ENCODE measurements at regions not wholly inside any gene's neighbourhood (a gene's known extent, or its start where the extent isn't known, plus 50 kb on each side); places are given as distances from the start of the nearest gene placed in this dataset.

DNA sequence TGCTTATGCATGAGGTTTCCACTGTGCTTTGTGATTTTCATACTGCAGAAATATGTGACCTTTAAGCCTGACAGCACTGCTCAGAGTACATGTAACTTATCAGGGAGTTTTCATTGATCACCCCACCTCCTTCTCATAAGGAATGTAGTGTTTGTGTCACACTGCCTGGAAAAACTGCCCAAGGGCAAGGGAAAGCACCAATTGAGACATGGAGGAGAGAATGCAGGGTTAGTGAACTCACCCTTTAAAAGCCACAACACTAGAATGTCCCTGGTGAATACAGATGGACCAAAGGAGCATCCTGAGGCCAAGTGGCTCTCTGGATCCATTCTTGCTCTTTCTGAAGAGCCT, 147.2 kb upstream of the SPATS2L start:
- no peak overlapping the region for H3K4me3 ChIP-seq (ENCODE audit: low read length in 2 of 2)
- H3K4ac ChIP-seq (ENCODE audit: low read length) = no peak overlapping the region
- DNase-seq (ENCODE audit: low spot score) = no peak
- H3K27ac ChIP-seq (replicated peaks; ENCODE audit: low read length) = no peak overlapping the region
- no peaks in the 10 kb centered on the region for H3K27me3 ChIP-seq (ENCODE audit: control insufficient read depth in 3 of 3, insufficient read depth in 3 of 3, low read depth in 1 of 3, low read length in 3 of 3)
- H2BK120ac ChIP-seq (ENCODE audit: low read depth, low read length) = no peak overlapping the region
- no peak overlapping the region for H2BK12ac ChIP-seq (ENCODE audit: low read length)
- H3K79me1 ChIP-seq (ENCODE audit: low read depth, low read length) = no peaks in the 10 kb centered on the region
- H3K4me1 ChIP-seq (ENCODE audit: control insufficient read depth in 2 of 2, insufficient read depth in 1 of 2, low read depth in 1 of 2, low read length in 2 of 2) = peaks cover 3 to 13% of the 10 kb centered on the region in 2 donors
- H4K91ac ChIP-seq (ENCODE audit: low read depth, low read length, poor library complexity) = no peak overlapping the region
- H3K14ac ChIP-seq (ENCODE audit: low read length) = no peak overlapping the region
- no peak overlapping the region for H2AK5ac ChIP-seq (ENCODE audit: low read depth, low read length)
- H2BK15ac ChIP-seq (ENCODE audit: low read length) = no peak overlapping the region
- H3K9ac ChIP-seq (ENCODE audit: low read depth, low read length, poor library complexity) = no peak overlapping the region
- H3K36me3 ChIP-seq (replicated peaks in 1 of 2; ENCODE audit: control insufficient read depth in 2 of 2, insufficient read depth in 2 of 2, low read length in 2 of 2) = no peaks in the 10 kb centered on the region
- H2BK5ac ChIP-seq (ENCODE audit: low read length) = no peak overlapping the region
- H2AFZ ChIP-seq (ENCODE audit: low read length) = peak overlapping the region; percentile 50
- H4K8ac ChIP-seq (ENCODE audit: low read depth, low read length) = no peak overlapping the region
- peaks cover 0 to 3% of the 10 kb centered on the region in 2 donors for H3K9me3 ChIP-seq (replicated peaks in 1 of 2; ENCODE audit: control insufficient read depth in 2 of 2, insufficient read depth in 1 of 2, low read depth in 1 of 2, low read length in 2 of 2)
- H3K23ac ChIP-seq (ENCODE audit: low read depth, low read length, poor library complexity) = no peak overlapping the region
- H3K18ac ChIP-seq (ENCODE audit: low read length) = no peak overlapping the region
- no peak overlapping the region for H3K4me2 ChIP-seq (ENCODE audit: insufficient read depth, low read length, poor library complexity, severe bottlenecking)

- no peaks in the 10 kb centered on the region for H3K36me3 ChIP-seq (replicated peaks in 1 of 2; ENCODE audit: control insufficient read depth in 2 of 2, insufficient read depth in 2 of 2, low read length in 2 of 2)
- no peak overlapping the region for H2BK12ac ChIP-seq (ENCODE audit: low read length)
- H2BK15ac ChIP-seq (ENCODE audit: low read length) = no peak overlapping the region
- no peak overlapping the region for H2BK120ac ChIP-seq (ENCODE audit: low read depth, low read length)
- H4K8ac ChIP-seq (ENCODE audit: low read depth, low read length) = no peak overlapping the region
- H2BK5ac ChIP-seq (ENCODE audit: low read length) = no peak overlapping the region
- no peak overlapping the region for H2AK5ac ChIP-seq (ENCODE audit: low read depth, low read length)
- H3K4me2 ChIP-seq (ENCODE audit: insufficient read depth, low read length, poor library complexity, severe bottlenecking) = no peak overlapping the region
- peaks cover 3 to 13% of the 10 kb centered on the region in 2 donors for H3K4me1 ChIP-seq (ENCODE audit: control insufficient read depth in 2 of 2, insufficient read depth in 1 of 2, low read depth in 1 of 2, low read length in 2 of 2)
- H2AFZ ChIP-seq (ENCODE audit: low read length) = peak overlapping the region; percentile 50
- no peak overlapping the region for H3K4me3 ChIP-seq (ENCODE audit: low read length in 2 of 2)
- H3K9ac ChIP-seq (ENCODE audit: low read depth, low read length, poor library complexity) = no peak overlapping the region
- no peak overlapping the region for H3K27ac ChIP-seq (replicated peaks; ENCODE audit: low read length)
- H3K23ac ChIP-seq (ENCODE audit: low read depth, low read length, poor library complexity) = no peak overlapping the region
- H3K9me3 ChIP-seq (replicated peaks in 1 of 2; ENCODE audit: control insufficient read depth in 2 of 2, insufficient read depth in 1 of 2, low read depth in 1 of 2, low read length in 2 of 2) = peaks cover 0 to 3% of the 10 kb centered on the region in 2 donors
- no peaks in the 10 kb centered on the region for H3K27me3 ChIP-seq (ENCODE audit: control insufficient read depth in 3 of 3, insufficient read depth in 3 of 3, low read depth in 1 of 3, low read length in 3 of 3)
- WGBS, 2 donors (ENCODE audit: extremely low coverage in 2 of 2, insufficient read length in 2 of 2, insufficient replicate concordance in 1 of 2) = no CpG with 5 or more reads among the region's 11 CpGs
- no peak overlapping the region for H3K4ac ChIP-seq (ENCODE audit: low read length)
- no peak overlapping the region for H3K18ac ChIP-seq (ENCODE audit: low read length)
- no peak overlapping the region for H4K91ac ChIP-seq (ENCODE audit: low read depth, low read length, poor library complexity)
- no peaks in the 10 kb centered on the region for H3K79me1 ChIP-seq (ENCODE audit: low read depth, low read length)
- no peak overlapping the region for H3K14ac ChIP-seq (ENCODE audit: low read length)
- no peak for DNase-seq (ENCODE audit: low spot score)
Observed at GRCh38 chr2:200159829-200160781, 146.4 kb upstream of the SPATS2L start.

DNA sequence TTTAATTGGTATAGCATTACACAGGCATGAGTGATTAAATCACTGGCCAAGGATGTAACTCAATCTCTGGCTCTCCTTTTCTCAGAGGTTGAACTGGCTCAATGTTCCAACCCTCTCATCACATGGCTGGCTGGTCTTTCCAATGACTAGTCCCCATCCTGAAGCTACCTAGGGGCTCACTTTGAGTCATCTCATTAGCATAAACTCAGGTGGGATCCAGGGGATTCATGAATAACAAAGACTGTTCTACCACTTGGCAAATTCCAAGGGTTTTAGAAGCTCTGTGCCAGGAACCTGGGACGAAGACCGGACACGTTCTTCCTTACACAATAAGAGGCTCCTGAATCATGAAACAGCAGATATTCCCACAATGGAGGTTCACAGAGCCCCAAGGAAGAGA, 145.0 kb upstream of the SPATS2L start:
- Histone ChIP-seq H2BK15ac (ENCODE audit: low read length) (no peak overlapping the region), H3K27me3 (ENCODE audit: control insufficient read depth in 3 of 3, insufficient read depth in 3 of 3, low read depth in 1 of 3, low read length in 3 of 3) (no peaks in the 10 kb centered on the region), H3K14ac (ENCODE audit: low read length) (no peak overlapping the region), H3K79me1 (ENCODE audit: low read depth, low read length) (no peaks in the 10 kb centered on the region), H2BK5ac (ENCODE audit: low read length) (no peak overlapping the region), H2BK12ac (ENCODE audit: low read length) (no peak overlapping the region), H3K9ac (ENCODE audit: low read depth, low read length, poor library complexity) (no peak overlapping the region), H3K27ac (replicated peaks; ENCODE audit: low read length) (no peak overlapping the region), H2AFZ (ENCODE audit: low read length) (no peak overlapping the region), H3K9me3 (replicated peaks in 1 of 2; ENCODE audit: control insufficient read depth in 2 of 2, insufficient read depth in 1 of 2, low read depth in 1 of 2, low read length in 2 of 2) (peaks cover 0 to 3% of the 10 kb centered on the region in 2 donors), H3K4me1 (ENCODE audit: control insufficient read depth in 2 of 2, insufficient read depth in 1 of 2, low read depth in 1 of 2, low read length in 2 of 2) (peaks cover 3 to 13% of the 10 kb centered on the region in 2 donors), H3K4me3 (ENCODE audit: low read length in 2 of 2) (no peak overlapping the region), H3K4me2 (ENCODE audit: insufficient read depth, low read length, poor library complexity, severe bottlenecking) (no peak overlapping the region), H4K91ac (ENCODE audit: low read depth, low read length, poor library complexity) (no peak overlapping the region), H2BK120ac (ENCODE audit: low read depth, low read length) (no peak overlapping the region), H3K4ac (ENCODE audit: low read length) (no peak overlapping the region), H3K18ac (ENCODE audit: low read length) (no peak overlapping the region), H4K8ac (ENCODE audit: low read depth, low read length) (no peak overlapping the region), H3K23ac (ENCODE audit: low read depth, low read length, poor library complexity) (no peak overlapping the region), H2AK5ac (ENCODE audit: low read depth, low read length) (no peak overlapping the region), H3K36me3 (replicated peaks in 1 of 2; ENCODE audit: control insufficient read depth in 2 of 2, insufficient read depth in 2 of 2, low read length in 2 of 2) (no peaks in the 10 kb centered on the region)
- no CpG with 5 or more reads among the region's 3 CpGs for WGBS, 2 donors (ENCODE audit: extremely low coverage in 2 of 2, insufficient read length in 2 of 2, insufficient replicate concordance in 1 of 2)
- no peak for DNase-seq (ENCODE audit: low spot score)

- Histone ChIP-seq H3K14ac (ENCODE audit: low read length) (no peak overlapping the region), H4K8ac (ENCODE audit: low read depth, low read length) (no peak overlapping the region), H2BK12ac (ENCODE audit: low read length) (no peak overlapping the region), H3K36me3 (replicated peaks in 1 of 2; ENCODE audit: control insufficient read depth in 2 of 2, insufficient read depth in 2 of 2, low read length in 2 of 2) (no peaks in the 10 kb centered on the region), H2AFZ (ENCODE audit: low read length) (no peak overlapping the region), H3K23ac (ENCODE audit: low read depth, low read length, poor library complexity) (no peak overlapping the region), H3K9me3 (replicated peaks in 1 of 2; ENCODE audit: control insufficient read depth in 2 of 2, insufficient read depth in 1 of 2, low read depth in 1 of 2, low read length in 2 of 2) (peaks cover 0 to 3% of the 10 kb centered on the region in 2 donors), H3K27ac (replicated peaks; ENCODE audit: low read length) (no peak overlapping the region), H3K4me2 (ENCODE audit: insufficient read depth, low read length, poor library complexity, severe bottlenecking) (no peak overlapping the region), H3K9ac (ENCODE audit: low read depth, low read length, poor library complexity) (no peak overlapping the region), H3K4me1 (ENCODE audit: control insufficient read depth in 2 of 2, insufficient read depth in 1 of 2, low read depth in 1 of 2, low read length in 2 of 2) (no peaks in the 10 kb centered on the region), H3K18ac (ENCODE audit: low read length) (no peak overlapping the region), H2BK15ac (ENCODE audit: low read length) (no peak overlapping the region), H3K79me1 (ENCODE audit: low read depth, low read length) (no peaks in the 10 kb centered on the region), H4K91ac (ENCODE audit: low read depth, low read length, poor library complexity) (no peak overlapping the region), H2AK5ac (ENCODE audit: low read depth, low read length) (no peak overlapping the region), H2BK120ac (ENCODE audit: low read depth, low read length) (no peak overlapping the region), H3K27me3 (ENCODE audit: control insufficient read depth in 3 of 3, insufficient read depth in 3 of 3, low read depth in 1 of 3, low read length in 3 of 3) (no peaks in the 10 kb centered on the region), H2BK5ac (ENCODE audit: low read length) (no peak overlapping the region), H3K4ac (ENCODE audit: low read length) (no peak overlapping the region), H3K4me3 (ENCODE audit: low read length in 2 of 2) (no peak overlapping the region)
- DNase-seq (ENCODE audit: low spot score) = no peak
- no CpG with 5 or more reads among the region's 1 CpG for WGBS, 2 donors (ENCODE audit: extremely low coverage in 2 of 2, insufficient read length in 2 of 2, insufficient replicate concordance in 1 of 2)
Observed at GRCh38 chr2:200165687-200166086, 140.8 kb upstream of the SPATS2L start.

All from neuronal stem cell (in vitro differentiated cells).